ENCODE measurements at regions not wholly inside any gene's neighbourhood (a gene's known extent, or its start where the extent isn't known, plus 50 kb on each side); places are given as distances from the start of the nearest gene placed in this dataset.

GRCh38 chr2:102927854-102928267 lies 166.0 kb downstream of the TMEM182 start:
- H3K27me3 Mint-ChIP-seq = no peaks in the 10 kb centered on the region
- H3K36me3 Mint-ChIP-seq = no peaks in the 10 kb centered on the region
- no peak for DNase-seq
- no peak overlapping the region for H3K4me3 Mint-ChIP-seq
- no peak for ATAC-seq (replicated peaks)
- H3K4me1 Mint-ChIP-seq = no peaks in the 10 kb centered on the region
- no peaks in the 10 kb centered on the region for H3K9me3 Mint-ChIP-seq
- no peak overlapping the region for H3K27ac Mint-ChIP-seq

- Mint-ChIP-seq H3K36me3 (no peaks in the 10 kb centered on the region), H3K4me3 (no peak overlapping the region), H3K9me3 (no peaks in the 10 kb centered on the region), H3K27me3 (no peaks in the 10 kb centered on the region), H3K4me1 (no peaks in the 10 kb centered on the region), H3K27ac (no peak overlapping the region)
- DNase-seq (no peak), ATAC-seq (replicated peaks) (no peak)
Observed at GRCh38 chr2:102929721-102930120, 167.9 kb downstream of the TMEM182 start.

DNA sequence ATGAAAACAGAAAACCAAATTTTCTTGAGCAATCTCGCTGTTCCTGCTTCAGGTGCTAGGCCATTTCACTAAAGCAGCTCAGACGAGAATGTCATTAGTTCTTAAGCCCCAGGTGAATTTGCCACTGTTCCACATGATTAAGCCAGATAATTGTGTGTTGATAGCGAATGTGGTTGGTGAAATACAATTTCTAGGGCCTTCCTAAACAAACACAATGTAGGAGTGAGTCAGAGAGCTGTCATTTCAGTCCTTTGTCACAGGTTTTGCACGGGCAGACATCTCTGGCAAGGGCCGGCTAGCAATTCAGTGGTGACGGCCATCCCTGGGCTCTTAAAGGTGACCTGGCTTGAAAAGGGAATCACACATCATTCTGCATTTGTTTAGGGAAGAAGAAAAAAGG lies 170.7 kb downstream of the TMEM182 start:
- no peak for ATAC-seq (replicated peaks)
- Mint-ChIP-seq H3K4me3 (no peak overlapping the region), H3K9me3 (no peaks in the 10 kb centered on the region), H3K27ac (no peak overlapping the region), H3K27me3 (no peaks in the 10 kb centered on the region), H3K36me3 (no peaks in the 10 kb centered on the region), H3K4me1 (no peaks in the 10 kb centered on the region)
- DNase-seq = no peak

GRCh38 chr2:102939207-102939606 lies 177.4 kb downstream of the TMEM182 start:
- H3K4me1 Mint-ChIP-seq = no peaks in the 10 kb centered on the region
- H3K27ac Mint-ChIP-seq = no peak overlapping the region
- H3K9me3 Mint-ChIP-seq = peaks cover 5 to 13% of the 10 kb centered on the region in 2 donors
- no peak overlapping the region for H3K4me3 Mint-ChIP-seq
- DNase-seq = no peak
- ATAC-seq (replicated peaks) = no peak
- no peaks in the 10 kb centered on the region for H3K27me3 Mint-ChIP-seq
- peaks cover 0 to 1% of the 10 kb centered on the region in 2 donors for H3K36me3 Mint-ChIP-seq

DNA sequence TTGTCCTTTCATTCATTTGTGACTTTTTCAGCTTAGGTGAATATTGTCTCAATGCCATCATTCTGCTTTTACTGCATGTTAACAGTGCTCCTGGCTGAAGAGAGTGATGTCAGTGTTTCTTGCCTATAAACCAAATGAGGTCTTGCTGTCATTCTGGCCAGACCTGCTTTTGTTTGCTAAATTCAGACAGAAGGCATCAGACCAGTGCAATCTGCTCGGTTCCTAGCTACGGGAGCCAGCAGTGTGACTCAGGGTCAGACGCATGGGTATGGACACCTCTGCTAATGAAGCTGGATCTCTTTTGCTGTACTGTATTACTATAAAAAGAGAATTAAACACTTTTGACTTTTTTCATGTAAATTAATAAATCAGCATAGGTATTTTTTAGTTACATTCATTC lies 178.9 kb downstream of the TMEM182 start:
- no peaks in the 10 kb centered on the region for H3K27me3 Mint-ChIP-seq

GRCh38 chr2:102942107-102942506 lies 180.3 kb downstream of the TMEM182 start:
- Mint-ChIP-seq H3K36me3 (peaks cover 0 to 1% of the 10 kb centered on the region in 2 donors), H3K9me3 (peaks cover 5 to 13% of the 10 kb centered on the region in 2 donors), H3K4me3 (no peak overlapping the region), H3K27ac (no peak overlapping the region), H3K27me3 (no peaks in the 10 kb centered on the region), H3K4me1 (no peaks in the 10 kb centered on the region)
- DNase-seq (no peak), ATAC-seq (replicated peaks) (no peak)

More for the DNA sequence above, 178.9 kb downstream of the TMEM182 start:
- peaks cover 0 to 1% of the 10 kb centered on the region in 2 donors for H3K36me3 Mint-ChIP-seq
- H3K4me3 Mint-ChIP-seq = no peak overlapping the region
- H3K4me1 Mint-ChIP-seq = no peaks in the 10 kb centered on the region
- ATAC-seq (replicated peaks) = no peak
- DNase-seq = no peak
- H3K9me3 Mint-ChIP-seq = peaks cover 5 to 13% of the 10 kb centered on the region in 2 donors
- H3K27ac Mint-ChIP-seq = no peak overlapping the region

- H3K4me3 Mint-ChIP-seq = no peak overlapping the region
- no peak for DNase-seq
- H3K4me1 Mint-ChIP-seq = no peaks in the 10 kb centered on the region
Observed at GRCh38 chr2:102943251-102943650, 181.4 kb downstream of the TMEM182 start.

GRCh38 chr2:102950371-102950946 lies 188.6 kb downstream of the TMEM182 start:
- no peaks in the 10 kb centered on the region for H3K9me3 Mint-ChIP-seq
- H3K4me1 Mint-ChIP-seq = no peaks in the 10 kb centered on the region
- H3K4me3 Mint-ChIP-seq = no peak overlapping the region
- no peaks in the 10 kb centered on the region for H3K27me3 Mint-ChIP-seq
- no peak overlapping the region for H3K27ac Mint-ChIP-seq
- no peaks in the 10 kb centered on the region for H3K36me3 Mint-ChIP-seq
- DNase-seq = no peak
- no peak for ATAC-seq (replicated peaks)

More at GRCh38 chr2:102943251-102943650, 181.4 kb downstream of the TMEM182 start:
- Mint-ChIP-seq H3K36me3 (peaks cover 0 to under 1% of the 10 kb centered on the region in 2 donors), H3K27ac (no peak overlapping the region), H3K9me3 (peaks cover 4 to 10% of the 10 kb centered on the region in 2 donors), H3K27me3 (no peaks in the 10 kb centered on the region)
- ATAC-seq (replicated peaks) = no peak

DNA sequence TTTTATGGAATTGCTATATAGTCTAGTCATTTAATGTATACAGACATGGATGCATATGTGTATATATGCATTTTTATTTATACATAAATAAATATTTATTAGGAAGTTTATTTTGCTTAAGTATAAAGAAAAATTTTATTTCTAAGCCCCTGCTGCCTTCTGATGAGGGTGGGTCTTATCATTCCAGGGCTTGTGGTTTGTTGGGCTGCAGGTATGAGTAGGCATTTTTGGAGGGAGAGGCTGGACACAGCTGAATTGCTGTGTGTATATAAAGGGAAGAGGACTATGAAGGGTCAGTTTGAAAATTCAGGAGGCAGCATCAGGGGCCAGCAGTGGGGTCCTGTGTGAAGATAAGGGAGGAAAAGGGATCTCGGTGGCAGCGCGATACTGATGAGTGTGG lies 189.4 kb downstream of the TMEM182 start:
- ATAC-seq (replicated peaks) = no peak
- H3K27me3 Mint-ChIP-seq = no peaks in the 10 kb centered on the region
- no peak overlapping the region for H3K27ac Mint-ChIP-seq
- no peak overlapping the region for H3K4me3 Mint-ChIP-seq
- H3K4me1 Mint-ChIP-seq = no peaks in the 10 kb centered on the region
- no peaks in the 10 kb centered on the region for H3K9me3 Mint-ChIP-seq
- DNase-seq = no peak
- no peaks in the 10 kb centered on the region for H3K36me3 Mint-ChIP-seq

DNA sequence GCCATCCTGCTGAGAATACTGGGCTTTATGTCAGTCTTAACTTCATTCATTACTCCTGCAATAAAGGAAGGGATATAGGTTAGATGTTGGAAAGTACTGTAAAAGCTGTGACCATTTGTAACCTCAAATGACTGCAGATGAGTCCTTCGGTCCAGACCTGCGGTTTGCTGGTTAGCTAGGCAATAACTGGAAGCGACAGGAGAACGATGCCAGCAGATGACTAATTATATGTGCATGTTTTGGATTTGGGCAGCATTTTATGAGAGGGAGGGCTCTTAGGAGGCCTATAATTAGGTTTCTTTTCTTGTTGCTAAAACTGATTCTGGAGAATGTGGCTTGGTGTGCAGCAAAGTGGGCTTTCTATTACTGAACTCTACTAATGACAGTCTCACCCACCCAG lies 205.6 kb downstream of the TMEM182 start:
- DNase-seq (no peak), ATAC-seq (replicated peaks) (no peak)
- Mint-ChIP-seq H3K27me3 (peaks cover 0 to 4% of the 10 kb centered on the region in 2 donors), H3K9me3 (peaks cover 0 to 1% of the 10 kb centered on the region in 2 donors), H3K36me3 (no peaks in the 10 kb centered on the region), H3K27ac (no peak overlapping the region), H3K4me3 (no peak overlapping the region), H3K4me1 (no peaks in the 10 kb centered on the region)

DNA sequence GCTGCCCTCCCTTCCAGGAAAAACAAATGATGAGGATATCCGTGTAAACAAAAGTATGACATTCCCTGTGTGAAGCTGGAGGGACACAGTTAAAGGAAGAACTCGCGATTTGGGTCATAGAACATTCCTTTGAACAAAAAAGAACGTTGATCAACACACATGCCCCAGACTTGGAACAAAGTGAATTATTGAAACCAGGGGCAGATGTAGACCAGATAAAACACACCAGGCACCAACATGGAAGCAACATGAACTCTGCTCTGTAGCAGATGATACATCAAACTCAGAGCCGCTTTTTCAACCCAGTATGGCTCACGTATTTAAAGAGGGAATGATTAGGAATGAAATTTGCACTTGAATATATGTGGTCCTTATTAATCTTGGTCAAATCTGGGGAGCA lies 206.5 kb downstream of the TMEM182 start:
- Mint-ChIP-seq H3K36me3 (no peaks in the 10 kb centered on the region), H3K9me3 (peaks cover 0 to 1% of the 10 kb centered on the region in 2 donors)
- no peak for ATAC-seq (replicated peaks)

GRCh38 chr2:102971701-102972100 lies 209.9 kb downstream of the TMEM182 start:
- H3K4me1 Mint-ChIP-seq = no peaks in the 10 kb centered on the region
- no peak overlapping the region for H3K4me3 Mint-ChIP-seq

More for the DNA sequence above, 206.5 kb downstream of the TMEM182 start:
- no peak for DNase-seq
- no peak overlapping the region for H3K4me3 Mint-ChIP-seq
- no peaks in the 10 kb centered on the region for H3K4me1 Mint-ChIP-seq
- H3K27ac Mint-ChIP-seq = no peak overlapping the region
- peaks cover 0 to 4% of the 10 kb centered on the region in 2 donors for H3K27me3 Mint-ChIP-seq

GRCh38 chr2:102975996-102976975 lies 214.5 kb downstream of the TMEM182 start:
- Mint-ChIP-seq H3K4me3 (no peak overlapping the region), H3K9me3 (no peaks in the 10 kb centered on the region), H3K27me3 (no peaks in the 10 kb centered on the region), H3K36me3 (no peaks in the 10 kb centered on the region), H3K27ac (no peak overlapping the region), H3K4me1 (no peaks in the 10 kb centered on the region)
- DNase-seq (no peak), ATAC-seq (replicated peaks) (peak in 1 of 2 donors; percentile 25)

More at GRCh38 chr2:102971701-102972100, 209.9 kb downstream of the TMEM182 start:
- H3K27me3 Mint-ChIP-seq = no peaks in the 10 kb centered on the region
- no peak overlapping the region for H3K27ac Mint-ChIP-seq
- peaks cover 0 to 1% of the 10 kb centered on the region in 2 donors for H3K9me3 Mint-ChIP-seq
- H3K36me3 Mint-ChIP-seq = no peaks in the 10 kb centered on the region
- DNase-seq = no peak
- no peak for ATAC-seq (replicated peaks)

GRCh38 chr2:102977426-102978090 lies 215.7 kb downstream of the TMEM182 start:
- Mint-ChIP-seq H3K27me3 (no peaks in the 10 kb centered on the region), H3K9me3 (no peaks in the 10 kb centered on the region), H3K4me1 (no peaks in the 10 kb centered on the region), H3K36me3 (no peaks in the 10 kb centered on the region), H3K27ac (no peak overlapping the region), H3K4me3 (no peak overlapping the region)
- ATAC-seq (replicated peaks) (no peak), DNase-seq (no peak)

Data from stimulated activated naive B cell treated with anti-CD40 and anti-IgM and Interleukin-4, amounts not matched to agents 10 μg/mL and 1 μg/mL and 100 μg/mL, for 72 hours (primary cell).